HepG2 (cell line): ENCODE measurements at regions not wholly inside any gene's neighbourhood (a gene's known extent, or its start where the extent isn't known, plus 50 kb on each side); places are given as distances from the start of the nearest gene placed in this dataset.

ENCODE experiments used
- CEBPZ ChIP-seq: IDR thresholded peaks from 2 replicates; pipeline ENCODE4 v1.6.1; 2012; ENCODE audit warnings: low read length, improper control_type of control experiment
- CENPT ChIP-seq: sonication (generic); formaldehyde crosslinking; IDR thresholded peaks from 2 replicates; pipeline ENCODE4 v1.8.0; 2022; ENCODE audit warnings: low read depth, mild to moderate bottlenecking, moderate library complexity, missing genetic modification reagents
- FOSL2 ChIP-seq: sonication (generic); formaldehyde crosslinking; IDR thresholded peaks from 2 replicates; pipeline ENCODE4 v1.4.0; 2020; ENCODE audit warnings: missing genetic modification reagents
- GATAD1 ChIP-seq: IDR thresholded peaks from 2 replicates; pipeline ENCODE4 v1.6.1; 2016; ENCODE audit warnings: missing genetic modification reagents, missing compliant biosample characterization
- SAFB2 ChIP-seq: sonication (generic); formaldehyde crosslinking; IDR thresholded peaks from 2 replicates; pipeline ENCODE4 v1.5.1; 2020; ENCODE audit warnings: missing genetic modification reagents, low read depth, mild to moderate bottlenecking, borderline replicate concordance
- SCMH1 ChIP-seq: sonication (generic); formaldehyde crosslinking; IDR thresholded peaks from 2 replicates; pipeline ENCODE4 v1.9.0; 2021; ENCODE audit warnings: missing genetic modification reagents, mild to moderate bottlenecking, borderline replicate concordance
- SNAPC2 ChIP-seq: sonication (generic); formaldehyde crosslinking; IDR thresholded peaks from 2 replicates; pipeline ENCODE4 v1.8.1; 2022; ENCODE audit warnings: mild to moderate bottlenecking, missing genetic modification reagents
- SP4 ChIP-seq: sonication (generic); formaldehyde crosslinking; IDR thresholded peaks from 2 replicates; pipeline ENCODE4 v1.8.1; 2023; ENCODE audit warnings: mild to moderate bottlenecking, missing genetic modification reagents
- TAF1 ChIP-seq: sonication (generic); formaldehyde crosslinking; IDR thresholded peaks from 2 replicates; pipeline ENCODE4 v1.4.0; 2020; ENCODE audit warnings: missing genetic modification reagents
- ZFP36 ChIP-seq: fragments of 150-350 bp; IDR thresholded peaks from 2 replicates; pipeline ENCODE4 v1.6.1; 2018; ENCODE audit warnings: borderline replicate concordance, low read length, low read depth; ENCODE audit not compliant: partially characterized antibody
- ZNF180 ChIP-seq: sonication (generic); formaldehyde crosslinking; IDR thresholded peaks from 2 replicates; pipeline ENCODE4 v1.4.0; 2020; ENCODE audit warnings: low read depth, missing genetic modification reagents, borderline replicate concordance
- ZNF224 ChIP-seq: sonication (generic); formaldehyde crosslinking; IDR thresholded peaks from 2 replicates; pipeline ENCODE4 v1.5.0; 2020; ENCODE audit warnings: mild to moderate bottlenecking, missing genetic modification reagents
- ZNF329 ChIP-seq: sonication (generic); formaldehyde crosslinking; IDR thresholded peaks from 2 replicates; pipeline ENCODE4 v1.9.0; 2021; ENCODE audit warnings: low read depth, mild to moderate bottlenecking, missing genetic modification reagents
- ZNF451 ChIP-seq: sonication (generic); formaldehyde crosslinking; IDR thresholded peaks from 2 replicates; pipeline ENCODE4 v1.5.0; 2020; ENCODE audit warnings: mild to moderate bottlenecking, missing genetic modification reagents
- ZNF549 ChIP-seq: sonication (generic); formaldehyde crosslinking; IDR thresholded peaks from 2 replicates; pipeline ENCODE4 v1.5.0; 2020; ENCODE audit warnings: missing genetic modification reagents
- ZNF580 ChIP-seq: IDR thresholded peaks from 2 replicates; pipeline ENCODE4 v1.6.1; 2016; ENCODE audit warnings: low read depth, borderline replicate concordance
- ZNF619 ChIP-seq: sonication (generic); formaldehyde crosslinking; IDR thresholded peaks from 2 replicates; pipeline ENCODE4 v1.4.0; 2020; ENCODE audit warnings: mild to moderate bottlenecking, missing genetic modification reagents
- ZNF878 ChIP-seq: sonication (generic); formaldehyde crosslinking; IDR thresholded peaks from 2 replicates; pipeline ENCODE4 v1.8.1; 2023; ENCODE audit warnings: mild to moderate bottlenecking, missing genetic modification reagents, moderate library complexity
- TF ChIP-seq, protein P1 (sequence below): sonication (generic); formaldehyde crosslinking; IDR thresholded peaks from 2 replicates; pipeline ENCODE4 v1.4.0; 2020; ENCODE audit warnings: missing genetic modification reagents, mild to moderate bottlenecking, borderline replicate concordance
- TF ChIP-seq, protein P2 (sequence below): sonication (generic); formaldehyde crosslinking; IDR thresholded peaks from 2 replicates; pipeline ENCODE4 v1.5.1; 2020; ENCODE audit warnings: missing genetic modification reagents, mild to moderate bottlenecking, borderline replicate concordance

DNA sequence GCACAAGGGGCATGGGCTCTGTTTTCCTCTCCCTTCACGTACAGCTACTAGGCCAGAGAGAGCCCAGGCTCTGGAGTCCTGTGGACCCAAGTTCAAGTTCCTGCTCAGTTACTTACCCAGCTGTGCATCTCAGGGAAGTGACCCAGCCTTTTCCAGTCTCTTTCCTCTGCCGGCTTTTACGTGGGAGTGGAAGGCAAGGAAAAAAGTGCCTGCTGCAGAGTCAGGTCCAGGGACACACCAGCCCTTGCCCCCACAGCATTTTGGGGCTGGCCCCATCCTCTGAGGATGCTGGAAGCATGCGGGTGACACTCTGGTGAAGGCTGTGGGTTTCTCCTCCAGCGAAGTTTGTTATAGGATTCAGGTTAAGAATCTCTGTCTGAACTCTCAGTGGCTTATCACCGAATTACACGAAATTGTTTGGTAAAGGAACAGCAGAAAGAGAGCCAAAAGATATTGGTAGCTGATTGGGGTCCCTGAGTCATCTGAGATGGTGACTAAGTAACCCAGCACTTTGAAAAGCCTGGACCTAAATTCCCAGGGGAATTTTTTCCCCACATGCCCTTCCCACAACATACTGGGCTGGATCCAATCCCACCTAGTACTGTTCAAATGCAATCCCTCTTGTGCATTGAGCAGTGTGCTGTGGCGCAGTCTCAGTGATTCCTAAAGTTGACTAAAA, 424.3 kb downstream of the RPS24 start (continued):
- TF ChIP-seq SCMH1 (CRISPR knock-in tag) (no peak), ZNF580 (CRISPR knock-in tag) (no peak), ZNF619 (CRISPR knock-in tag) (peak; percentile 50; the same call in 1 of the 2 replicates), ZNF180 (CRISPR knock-in tag) (no peak), ZNF451 (0 out of 2 replicates have a peak, but pooled peaks have one; percentile 8), FOSL2 (peak; percentile 32; the same call in 1 of the 2 replicates), CENPT (CRISPR knock-in tag) (no peak), CEBPZ (no peak), SP4 (CRISPR knock-in tag) (no peak), ZFP36 (no peak), ZNF878 (no peak), GATAD1 (CRISPR knock-in tag) (no peak), ZNF224 (CRISPR knock-in tag) (no peak), TAF1 (CRISPR knock-in tag) (no peak), ZNF549 (CRISPR knock-in tag) (no peak), SNAPC2 (CRISPR knock-in tag) (no peak), ZNF329 (CRISPR knock-in tag) (no peak), SAFB2 (CRISPR knock-in tag) (no peak)
- TF ChIP-seq, protein P1, sequence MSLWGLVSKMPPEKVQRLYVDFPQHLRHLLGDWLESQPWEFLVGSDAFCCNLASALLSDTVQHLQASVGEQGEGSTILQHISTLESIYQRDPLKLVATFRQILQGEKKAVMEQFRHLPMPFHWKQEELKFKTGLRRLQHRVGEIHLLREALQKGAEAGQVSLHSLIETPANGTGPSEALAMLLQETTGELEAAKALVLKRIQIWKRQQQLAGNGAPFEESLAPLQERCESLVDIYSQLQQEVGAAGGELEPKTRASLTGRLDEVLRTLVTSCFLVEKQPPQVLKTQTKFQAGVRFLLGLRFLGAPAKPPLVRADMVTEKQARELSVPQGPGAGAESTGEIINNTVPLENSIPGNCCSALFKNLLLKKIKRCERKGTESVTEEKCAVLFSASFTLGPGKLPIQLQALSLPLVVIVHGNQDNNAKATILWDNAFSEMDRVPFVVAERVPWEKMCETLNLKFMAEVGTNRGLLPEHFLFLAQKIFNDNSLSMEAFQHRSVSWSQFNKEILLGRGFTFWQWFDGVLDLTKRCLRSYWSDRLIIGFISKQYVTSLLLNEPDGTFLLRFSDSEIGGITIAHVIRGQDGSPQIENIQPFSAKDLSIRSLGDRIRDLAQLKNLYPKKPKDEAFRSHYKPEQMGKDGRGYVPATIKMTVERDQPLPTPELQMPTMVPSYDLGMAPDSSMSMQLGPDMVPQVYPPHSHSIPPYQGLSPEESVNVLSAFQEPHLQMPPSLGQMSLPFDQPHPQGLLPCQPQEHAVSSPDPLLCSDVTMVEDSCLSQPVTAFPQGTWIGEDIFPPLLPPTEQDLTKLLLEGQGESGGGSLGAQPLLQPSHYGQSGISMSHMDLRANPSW (CRISPR knock-in tag), result peak; percentile 45; the same call in 1 of the 2 replicates
- TF ChIP-seq, protein P2, sequence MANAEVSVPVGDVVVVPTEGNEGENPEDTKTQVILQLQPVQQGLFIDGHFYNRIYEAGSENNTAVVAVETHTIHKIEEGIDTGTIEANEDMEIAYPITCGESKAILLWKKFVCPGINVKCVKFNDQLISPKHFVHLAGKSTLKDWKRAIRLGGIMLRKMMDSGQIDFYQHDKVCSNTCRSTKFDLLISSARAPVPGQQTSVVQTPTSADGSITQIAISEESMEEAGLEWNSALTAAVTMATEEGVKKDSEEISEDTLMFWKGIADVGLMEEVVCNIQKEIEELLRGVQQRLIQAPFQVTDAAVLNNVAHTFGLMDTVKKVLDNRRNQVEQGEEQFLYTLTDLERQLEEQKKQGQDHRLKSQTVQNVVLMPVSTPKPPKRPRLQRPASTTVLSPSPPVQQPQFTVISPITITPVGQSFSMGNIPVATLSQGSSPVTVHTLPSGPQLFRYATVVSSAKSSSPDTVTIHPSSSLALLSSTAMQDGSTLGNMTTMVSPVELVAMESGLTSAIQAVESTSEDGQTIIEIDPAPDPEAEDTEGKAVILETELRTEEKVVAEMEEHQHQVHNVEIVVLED (CRISPR knock-in tag), result no peak
